ENCODE measurements at regions not wholly inside any gene's neighbourhood (a gene's known extent, or its start where the extent isn't known, plus 50 kb on each side); places are given as distances from the start of the nearest gene placed in this dataset.
"Not testable (repeated sequence)": the region's sequence is repeated elsewhere in the genome, so short reads cannot be mapped to it uniquely, and the experiment has no call there.

DNA sequence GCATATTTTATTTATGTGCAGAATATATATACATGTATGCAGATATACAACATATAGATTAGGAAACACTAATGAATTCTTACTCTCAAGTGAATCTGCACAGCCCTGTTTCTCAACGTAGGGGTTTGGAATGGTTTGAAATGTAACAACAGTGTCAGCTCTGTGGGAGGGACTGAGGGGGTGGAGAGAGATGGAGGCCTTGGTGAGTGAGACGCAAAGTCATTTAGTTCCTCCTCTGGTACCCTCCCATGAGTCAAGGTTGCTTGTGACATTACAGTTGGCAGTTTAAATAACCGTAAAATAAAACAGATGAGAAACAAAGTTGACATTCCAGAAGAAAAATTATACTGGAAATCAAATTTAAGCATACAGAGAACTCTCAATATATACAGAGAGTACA is 313.0 kb upstream of the PRKD1 start:
- H3K27me3 ChIP-seq, result no peaks in the 10 kb centered on the region
- DNase-seq (no peak), ATAC-seq (no peak)
- no peak overlapping the region for H3K4me3 ChIP-seq
- TF ChIP-seq, protein P1, sequence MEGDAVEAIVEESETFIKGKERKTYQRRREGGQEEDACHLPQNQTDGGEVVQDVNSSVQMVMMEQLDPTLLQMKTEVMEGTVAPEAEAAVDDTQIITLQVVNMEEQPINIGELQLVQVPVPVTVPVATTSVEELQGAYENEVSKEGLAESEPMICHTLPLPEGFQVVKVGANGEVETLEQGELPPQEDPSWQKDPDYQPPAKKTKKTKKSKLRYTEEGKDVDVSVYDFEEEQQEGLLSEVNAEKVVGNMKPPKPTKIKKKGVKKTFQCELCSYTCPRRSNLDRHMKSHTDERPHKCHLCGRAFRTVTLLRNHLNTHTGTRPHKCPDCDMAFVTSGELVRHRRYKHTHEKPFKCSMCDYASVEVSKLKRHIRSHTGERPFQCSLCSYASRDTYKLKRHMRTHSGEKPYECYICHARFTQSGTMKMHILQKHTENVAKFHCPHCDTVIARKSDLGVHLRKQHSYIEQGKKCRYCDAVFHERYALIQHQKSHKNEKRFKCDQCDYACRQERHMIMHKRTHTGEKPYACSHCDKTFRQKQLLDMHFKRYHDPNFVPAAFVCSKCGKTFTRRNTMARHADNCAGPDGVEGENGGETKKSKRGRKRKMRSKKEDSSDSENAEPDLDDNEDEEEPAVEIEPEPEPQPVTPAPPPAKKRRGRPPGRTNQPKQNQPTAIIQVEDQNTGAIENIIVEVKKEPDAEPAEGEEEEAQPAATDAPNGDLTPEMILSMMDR (IDR thresholded peaks at IDR 0.05), result no peak
- H3K27ac ChIP-seq, result no peak overlapping the region
- H3K9me3 ChIP-seq, result no peaks in the 10 kb centered on the region
- no peaks in the 10 kb centered on the region for H3K36me3 ChIP-seq
- H3K4me1 ChIP-seq, result no peaks in the 10 kb centered on the region
- intact Hi-C loops (cut with DNase I), result no loop called here

DNA sequence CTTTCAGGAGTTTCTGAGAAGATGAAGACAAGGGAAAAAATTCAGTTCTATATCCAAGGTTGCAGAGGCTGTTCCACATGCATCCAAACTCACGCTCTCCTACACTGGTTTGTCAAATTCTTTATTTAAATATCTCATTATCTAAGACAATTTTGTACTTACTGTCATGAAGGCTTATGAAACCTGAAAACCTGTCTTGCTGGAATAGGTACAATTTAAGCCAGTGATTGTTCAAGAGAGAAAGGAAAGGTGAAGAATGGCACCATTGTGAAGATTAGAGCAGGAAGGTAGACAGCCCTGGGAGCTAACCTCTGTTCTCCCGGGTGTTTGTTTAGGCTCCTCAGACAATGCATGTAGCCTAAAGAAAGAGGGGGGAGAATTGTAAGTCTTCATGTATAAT is 315.1 kb upstream of the PRKD1 start:
- ATAC-seq (no peak), DNase-seq (no peak)
- H3K4me3 ChIP-seq, result no peak overlapping the region
- H3K27ac ChIP-seq, result no peak overlapping the region
- H3K9me3 ChIP-seq, result no peaks in the 10 kb centered on the region
- H3K36me3 ChIP-seq, result no peaks in the 10 kb centered on the region
- H3K27me3 ChIP-seq, result no peaks in the 10 kb centered on the region
- intact Hi-C loops (cut with DNase I), result no loop called here
- TF ChIP-seq, protein P1 (IDR thresholded peaks at IDR 0.05), result no peak
- no peaks in the 10 kb centered on the region for H3K4me1 ChIP-seq

DNA sequence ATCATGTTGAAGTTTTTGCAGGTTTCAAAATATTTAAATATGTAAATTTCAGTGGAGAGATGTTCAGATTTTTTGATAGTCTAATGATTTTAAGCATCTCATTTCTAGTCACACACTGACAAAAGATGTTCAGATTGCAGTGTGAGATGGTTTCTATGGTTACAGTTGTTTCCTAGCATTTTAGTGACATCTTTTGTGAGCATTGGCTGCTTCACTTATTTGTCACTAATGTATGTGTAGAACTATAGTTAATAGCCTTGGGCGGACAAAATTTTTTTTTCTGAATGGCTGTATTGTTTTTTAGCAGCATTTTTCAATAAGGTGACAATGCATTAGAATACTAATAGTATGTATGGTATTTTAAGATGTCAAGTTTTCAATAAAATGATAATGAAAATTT is 315.6 kb upstream of the PRKD1 start:
- ATAC-seq, result no peak
- H3K9me3 ChIP-seq, result no peaks in the 10 kb centered on the region
- intact Hi-C loops (cut with DNase I), result no loop called here
- no peak overlapping the region for H3K27ac ChIP-seq
- no peaks in the 10 kb centered on the region for H3K27me3 ChIP-seq
- TF ChIP-seq, protein P1 (IDR thresholded peaks at IDR 0.05), result no peak
- no peaks in the 10 kb centered on the region for H3K4me1 ChIP-seq
- no peak overlapping the region for H3K4me3 ChIP-seq
- no peaks in the 10 kb centered on the region for H3K36me3 ChIP-seq
- DNase-seq, result no peak

DNA sequence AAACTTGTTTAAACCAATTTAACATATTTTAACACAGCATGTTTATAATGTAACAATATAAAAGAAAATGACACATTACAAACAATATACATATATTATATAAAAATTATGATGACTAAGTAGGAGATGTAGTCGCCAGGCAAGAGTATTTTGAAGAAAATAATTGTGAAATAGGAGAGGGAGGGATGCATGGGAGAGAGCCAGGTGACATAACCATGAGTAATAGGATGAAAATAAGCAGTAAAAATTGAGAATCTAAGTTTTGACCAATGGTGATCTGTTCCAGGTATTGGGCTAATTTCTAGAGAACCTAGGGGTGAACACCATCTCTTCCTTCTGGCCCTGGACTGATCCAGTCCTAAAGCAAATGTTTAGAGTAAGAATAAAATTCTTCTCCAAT is 315.2 kb upstream of the G2E3 start:
- no peaks in the 10 kb centered on the region for H3K27me3 ChIP-seq
- H3K36me3 ChIP-seq, result no peaks in the 10 kb centered on the region
- H3K4me1 ChIP-seq, result no peaks in the 10 kb centered on the region
- DNase-seq, result no peak
- intact Hi-C loops (cut with DNase I), result no loop called here
- H3K27ac ChIP-seq, result no peak overlapping the region
- no peaks in the 10 kb centered on the region for H3K9me3 ChIP-seq
- no peak for ATAC-seq
- TF ChIP-seq, protein P1 (IDR thresholded peaks at IDR 0.05), result no peak
- no peak overlapping the region for H3K4me3 ChIP-seq

DNA sequence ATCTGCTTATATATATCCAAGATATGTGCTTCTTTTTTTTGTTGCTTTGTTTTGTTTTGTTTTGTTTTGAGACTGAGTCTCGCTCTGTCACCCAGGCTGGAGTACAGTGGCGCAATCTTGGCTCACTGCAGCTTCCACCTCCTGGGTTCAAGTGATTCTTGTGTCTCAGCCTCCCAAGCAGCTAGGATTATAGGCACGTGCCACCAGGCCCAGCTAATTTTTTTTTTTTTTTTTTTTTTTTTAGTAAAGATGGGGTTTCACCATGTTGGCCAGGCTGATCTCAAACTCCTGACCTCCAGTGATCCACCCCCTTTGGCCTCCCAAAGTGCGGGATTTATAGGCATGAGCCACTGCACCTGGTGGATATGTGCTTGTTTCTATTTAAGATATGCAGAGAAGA is 314.6 kb upstream of the G2E3 start:
- ATAC-seq; H3K4me1 ChIP-seq; H3K27ac ChIP-seq; H3K36me3 ChIP-seq; DNase-seq; intact Hi-C loops (cut with DNase I); H3K4me3 ChIP-seq; H3K27me3 ChIP-seq; H3K9me3 ChIP-seq: not testable (repeated sequence)

DNA sequence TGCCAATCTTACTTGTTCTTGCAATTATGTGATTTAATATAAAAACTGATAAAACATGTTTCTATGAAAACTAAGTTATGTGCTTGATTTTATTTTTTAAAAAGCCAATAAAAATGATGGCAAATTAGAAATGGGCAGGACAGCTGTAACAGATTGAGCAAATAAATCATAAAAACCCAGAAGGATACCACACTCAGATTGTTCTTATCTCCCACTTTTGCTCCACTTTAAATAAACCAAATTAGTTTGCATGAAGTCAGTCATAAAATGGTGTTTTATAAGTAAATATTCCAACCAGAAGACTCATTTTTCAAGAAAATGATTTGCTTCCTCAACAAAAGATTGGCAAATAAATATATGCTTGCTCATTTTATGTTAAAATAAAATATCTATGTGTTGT is 307.9 kb upstream of the G2E3 start:
- ATAC-seq, result no peak
- intact Hi-C loops (cut with DNase I), result no loop called here
- no peak for DNase-seq

More for the DNA sequence above, 307.9 kb upstream of the G2E3 start:
- H3K4me3 ChIP-seq, result no peak overlapping the region
- TF ChIP-seq, protein P1 (IDR thresholded peaks at IDR 0.05), result no peak
- H3K9me3 ChIP-seq, result no peaks in the 10 kb centered on the region
- H3K27me3 ChIP-seq, result no peaks in the 10 kb centered on the region
- H3K36me3 ChIP-seq, result no peaks in the 10 kb centered on the region
- H3K27ac ChIP-seq, result no peak overlapping the region
- no peaks in the 10 kb centered on the region for H3K4me1 ChIP-seq
